ENCODE measurements at regions not wholly inside any gene's neighbourhood (a gene's known extent, or its start where the extent isn't known, plus 50 kb on each side); places are given as distances from the start of the nearest gene placed in this dataset.
"Not testable (repeated sequence)": the region's sequence is repeated elsewhere in the genome, so short reads cannot be mapped to it uniquely, and the experiment has no call there.

- DNase-seq (ENCODE audit: low spot score) = no peak
These were observed 115.5 kb downstream of the DHRS2 start for GRCh38 chr14:23751616-23752015.

GRCh38 chr14:23763394-23763793 lies 127.2 kb downstream of the DHRS2 start:
- DNase-seq (ENCODE audit: low spot score) = no peak

GRCh38 chr14:23766737-23767401 lies 130.7 kb downstream of the DHRS2 start:
- DNase-seq (ENCODE audit: low spot score) = no peak

- not testable (repeated sequence) for DNase-seq (ENCODE audit: low spot score)
These were observed 133.1 kb downstream of the DHRS2 start for GRCh38 chr14:23769221-23769728.

- no peak for DNase-seq (ENCODE audit: low spot score)
These were observed 137.8 kb downstream of the DHRS2 start for GRCh38 chr14:23773981-23774380.

GRCh38 chr14:23776296-23776695 lies 140.1 kb downstream of the DHRS2 start:
- DNase-seq (ENCODE audit: low spot score) = no peak

- DNase-seq (ENCODE audit: low spot score) = no peak
These were observed 149.0 kb downstream of the DHRS2 start for GRCh38 chr14:23785208-23785607.

- no peak for DNase-seq (ENCODE audit: low spot score)
These were observed 151.3 kb downstream of the DHRS2 start for GRCh38 chr14:23787436-23787835.

- DNase-seq (ENCODE audit: low spot score) = no peak
These were observed 153.5 kb downstream of the DHRS2 start for GRCh38 chr14:23789696-23790095.

GRCh38 chr14:23793532-23793931 lies 157.4 kb downstream of the DHRS2 start:
- DNase-seq (ENCODE audit: low spot score) = no peak

- DNase-seq (ENCODE audit: low spot score) = no peak
These were observed 152.8 kb upstream of the DHRS4 start for GRCh38 chr14:23800811-23801210.

GRCh38 chr14:23801766-23802165 lies 151.8 kb upstream of the DHRS4 start:
- no peak for DNase-seq (ENCODE audit: low spot score)

- DNase-seq (ENCODE audit: low spot score) = no peak
These were observed 148.8 kb upstream of the DHRS4 start for GRCh38 chr14:23804817-23805216.

GRCh38 chr14:23805761-23806160 lies 147.8 kb upstream of the DHRS4 start:
- DNase-seq (ENCODE audit: low spot score) = no peak

GRCh38 chr14:23814527-23815256 lies 138.9 kb upstream of the DHRS4 start:
- no peak for DNase-seq (ENCODE audit: low spot score)

GRCh38 chr14:23816371-23816770 lies 137.2 kb upstream of the DHRS4 start:
- no peak for DNase-seq (ENCODE audit: low spot score)

- DNase-seq (ENCODE audit: low spot score) = no peak
These were observed 136.3 kb upstream of the DHRS4 start for GRCh38 chr14:23817164-23817767.

- no peak for DNase-seq (ENCODE audit: low spot score)
These were observed 126.3 kb upstream of the DHRS4 start for GRCh38 chr14:23827100-23827892.

GRCh38 chr14:23828001-23828400 lies 125.6 kb upstream of the DHRS4 start:
- no peak for DNase-seq (ENCODE audit: low spot score)

GRCh38 chr14:23828616-23829015 lies 125.0 kb upstream of the DHRS4 start:
- DNase-seq (ENCODE audit: low spot score) = no peak

- DNase-seq (ENCODE audit: low spot score) = peak; percentile 81
These were observed 123.7 kb upstream of the DHRS4 start for GRCh38 chr14:23829736-23830471.

Measured in umbilical cord (tissue), 1 donor.